ENCODE measurements at regions not wholly inside any gene's neighbourhood (a gene's known extent, or its start where the extent isn't known, plus 50 kb on each side); places are given as distances from the start of the nearest gene placed in this dataset.
A peak's percentile ranks its signal among the peaks of the same experiment; 100 is the strongest.

GRCh38 chr13:22253107-22253506 lies 582.2 kb downstream of the FGF9 start:
- no peak for DNase-seq
- Histone ChIP-seq H3K27me3 (ENCODE audit: insufficient read depth, low read length) (no peaks in the 10 kb centered on the region), H3K27ac (ENCODE audit: low read depth, low read length) (no peak overlapping the region), H3K4me1 (ENCODE audit: insufficient read depth, low read length) (no peaks in the 10 kb centered on the region), H3K36me3 (ENCODE audit: insufficient read depth, low read length) (no peaks in the 10 kb centered on the region), H3K9me3 (ENCODE audit: control insufficient read depth in 1 of 2, low read length in 2 of 2) (no peaks in the 10 kb centered on the region), H3K4me3 (ENCODE audit: low read length in 2 of 2) (no peak overlapping the region)
- H3K4me1 Mint-ChIP-seq: peaks cover 0 to 3% (median 1%) of the 10 kb centered on the region in 4 donors
- peaks cover 0 to 3% (median 0%) of the 10 kb centered on the region in 8 donors for H3K9me3 Mint-ChIP-seq
- H3K36me3 Mint-ChIP-seq: no peaks in the 10 kb centered on the region
- H3K27me3 Mint-ChIP-seq: no peaks in the 10 kb centered on the region
- CTCF ChIA-PET (ENCODE audit: partially characterized antibody): no interaction called here
- intact Hi-C loops (cut with micrococcal nuclease): no loop called here
- POLR2A ChIA-PET (ENCODE audit: partially characterized antibody): no interaction called here
- H3K27ac Mint-ChIP-seq: no peak overlapping the region
- H3K4me3 Mint-ChIP-seq: no peak overlapping the region

- H3K4me1 Mint-ChIP-seq: peaks cover 0 to 2% (median 0%) of the 10 kb centered on the region in 4 donors
- Histone ChIP-seq H3K27ac (ENCODE audit: low read depth, low read length) (no peak overlapping the region), H3K9me3 (ENCODE audit: control insufficient read depth in 1 of 2, low read length in 2 of 2) (no peaks in the 10 kb centered on the region), H3K36me3 (ENCODE audit: insufficient read depth, low read length) (no peaks in the 10 kb centered on the region), H3K4me3 (ENCODE audit: low read length in 2 of 2) (no peak overlapping the region), H3K27me3 (ENCODE audit: insufficient read depth, low read length) (no peaks in the 10 kb centered on the region), H3K4me1 (ENCODE audit: insufficient read depth, low read length) (no peaks in the 10 kb centered on the region)
- no peaks in the 10 kb centered on the region for H3K36me3 Mint-ChIP-seq
- H3K9me3 Mint-ChIP-seq: peaks cover 0 to 4% (median 0%) of the 10 kb centered on the region in 8 donors
- intact Hi-C loops (cut with micrococcal nuclease): no loop called here
- CTCF ChIA-PET (ENCODE audit: partially characterized antibody): interaction anchor here (1.0 kb wide), 1 partner anchor 26 kb away, joined by 4 read pairs; no protein-coding TSS in a partner anchor
- POLR2A ChIA-PET (ENCODE audit: partially characterized antibody): interaction anchor here (1.4 kb wide), 1 partner anchor 195 kb away, joined by 4 read pairs; no protein-coding TSS in a partner anchor
- no peak overlapping the region for H3K27ac Mint-ChIP-seq
- DNase-seq: no peak
- no peaks in the 10 kb centered on the region for H3K27me3 Mint-ChIP-seq
- no peak overlapping the region for H3K4me3 Mint-ChIP-seq
These were observed 585.3 kb downstream of the FGF9 start for GRCh38 chr13:22256111-22256639.

GRCh38 chr13:22262001-22262885 lies 591.4 kb downstream of the FGF9 start:
- H3K27me3 Mint-ChIP-seq: no peaks in the 10 kb centered on the region
- DNase-seq: no peak
- H3K27ac Mint-ChIP-seq: peak overlapping the region in 1 of 7 donors; percentile 5
- H3K4me1 Mint-ChIP-seq: no peaks in the 10 kb centered on the region
- intact Hi-C loops (cut with micrococcal nuclease): no loop called here
- no peak overlapping the region for H3K4me3 Mint-ChIP-seq
- H3K36me3 Mint-ChIP-seq: peaks cover 0 to 1% of the 10 kb centered on the region in 2 donors
- Histone ChIP-seq H3K4me3 (ENCODE audit: low read length in 2 of 2) (no peak overlapping the region), H3K27ac (ENCODE audit: low read depth, low read length) (no peak overlapping the region), H3K9me3 (ENCODE audit: control insufficient read depth in 1 of 2, low read length in 2 of 2) (no peaks in the 10 kb centered on the region), H3K36me3 (ENCODE audit: insufficient read depth, low read length) (no peaks in the 10 kb centered on the region), H3K27me3 (ENCODE audit: insufficient read depth, low read length) (no peaks in the 10 kb centered on the region), H3K4me1 (ENCODE audit: insufficient read depth, low read length) (no peaks in the 10 kb centered on the region)
- ChIA-PET POLR2A (ENCODE audit: partially characterized antibody) (interaction anchor here (1.0 to 1.5 kb wide), 2 partner anchors 10 to 203 kb away, joined by 4 read pairs; no protein-coding TSS in a partner anchor), CTCF (ENCODE audit: partially characterized antibody) (interaction anchor here (0.6 kb wide), 1 partner anchor 864 kb away, joined by 3 read pairs; no protein-coding TSS in a partner anchor)
- H3K9me3 Mint-ChIP-seq: peaks cover 0 to 2% (median 0%) of the 10 kb centered on the region in 8 donors

GRCh38 chr13:22263185-22263584 lies 592.3 kb downstream of the FGF9 start:
- Histone ChIP-seq H3K9me3 (ENCODE audit: control insufficient read depth in 1 of 2, low read length in 2 of 2) (no peaks in the 10 kb centered on the region), H3K4me1 (ENCODE audit: insufficient read depth, low read length) (no peaks in the 10 kb centered on the region), H3K36me3 (ENCODE audit: insufficient read depth, low read length) (no peaks in the 10 kb centered on the region), H3K27me3 (ENCODE audit: insufficient read depth, low read length) (no peaks in the 10 kb centered on the region), H3K4me3 (ENCODE audit: low read length in 2 of 2) (no peak overlapping the region), H3K27ac (ENCODE audit: low read depth, low read length) (no peak overlapping the region)
- ChIA-PET POLR2A (ENCODE audit: partially characterized antibody) (interaction anchor here (0.6 to 1.5 kb wide), 2 partner anchors 9 to 682 kb away, joined by 3 to 4 read pairs; no protein-coding TSS in a partner anchor), CTCF (ENCODE audit: partially characterized antibody) (interaction anchor here (0.7 kb wide), 1 partner anchor 663 kb away, joined by 3 read pairs; no protein-coding TSS in a partner anchor)
- no peak for DNase-seq
- intact Hi-C loops (cut with micrococcal nuclease): no loop called here
- no peaks in the 10 kb centered on the region for H3K4me1 Mint-ChIP-seq
- no peaks in the 10 kb centered on the region for H3K27me3 Mint-ChIP-seq
- H3K4me3 Mint-ChIP-seq: no peak overlapping the region
- H3K9me3 Mint-ChIP-seq: peaks cover 0 to 4% (median 0%) of the 10 kb centered on the region in 8 donors
- H3K36me3 Mint-ChIP-seq: peaks cover 0 to 1% of the 10 kb centered on the region in 2 donors
- H3K27ac Mint-ChIP-seq: no peak overlapping the region

GRCh38 chr13:22265563-22265962 lies 594.7 kb downstream of the FGF9 start:
- no peak overlapping the region for H3K4me3 Mint-ChIP-seq
- Histone ChIP-seq H3K27me3 (ENCODE audit: insufficient read depth, low read length) (no peaks in the 10 kb centered on the region), H3K27ac (ENCODE audit: low read depth, low read length) (no peak overlapping the region), H3K4me3 (ENCODE audit: low read length in 2 of 2) (no peak overlapping the region), H3K9me3 (ENCODE audit: control insufficient read depth in 1 of 2, low read length in 2 of 2) (no peaks in the 10 kb centered on the region), H3K4me1 (ENCODE audit: insufficient read depth, low read length) (no peaks in the 10 kb centered on the region), H3K36me3 (ENCODE audit: insufficient read depth, low read length) (no peaks in the 10 kb centered on the region)
- H3K27me3 Mint-ChIP-seq: no peaks in the 10 kb centered on the region
- peaks cover 0 to 1% of the 10 kb centered on the region in 2 donors for H3K36me3 Mint-ChIP-seq
- ChIA-PET CTCF (ENCODE audit: partially characterized antibody) (no interaction called here), POLR2A (ENCODE audit: partially characterized antibody) (interaction anchor here (1.2 kb wide), 1 partner anchor 13 kb away, joined by 3 read pairs; no protein-coding TSS in a partner anchor)
- intact Hi-C loops (cut with micrococcal nuclease): no loop called here
- no peak overlapping the region for H3K27ac Mint-ChIP-seq
- peaks cover 0 to 4% (median 0%) of the 10 kb centered on the region in 8 donors for H3K9me3 Mint-ChIP-seq
- DNase-seq: no peak
- H3K4me1 Mint-ChIP-seq: peaks cover 0 to 2% (median under 1%) of the 10 kb centered on the region in 4 donors

GRCh38 chr13:22270881-22271280 lies 600.0 kb downstream of the FGF9 start:
- Histone ChIP-seq H3K27me3 (ENCODE audit: insufficient read depth, low read length) (no peaks in the 10 kb centered on the region), H3K9me3 (ENCODE audit: control insufficient read depth in 1 of 2, low read length in 2 of 2) (no peaks in the 10 kb centered on the region), H3K27ac (ENCODE audit: low read depth, low read length) (no peak overlapping the region), H3K4me1 (ENCODE audit: insufficient read depth, low read length) (peaks cover 5% of the 10 kb centered on the region), H3K36me3 (ENCODE audit: insufficient read depth, low read length) (no peaks in the 10 kb centered on the region), H3K4me3 (ENCODE audit: low read length in 2 of 2) (no peak overlapping the region)
- H3K4me3 Mint-ChIP-seq: no peak overlapping the region
- H3K36me3 Mint-ChIP-seq: no peaks in the 10 kb centered on the region
- ChIA-PET POLR2A (ENCODE audit: partially characterized antibody) (no interaction called here), CTCF (ENCODE audit: partially characterized antibody) (no interaction called here)
- peaks cover 2 to 14% (median 7%) of the 10 kb centered on the region in 4 donors for H3K4me1 Mint-ChIP-seq
- intact Hi-C loops (cut with micrococcal nuclease): no loop called here
- no peaks in the 10 kb centered on the region for H3K27me3 Mint-ChIP-seq
- DNase-seq: no peak
- peaks cover 0 to 4% (median 0%) of the 10 kb centered on the region in 8 donors for H3K9me3 Mint-ChIP-seq
- H3K27ac Mint-ChIP-seq: no peak overlapping the region

GRCh38 chr13:22271903-22272302 lies 601.0 kb downstream of the FGF9 start:
- Mint-ChIP-seq H3K27me3 (no peaks in the 10 kb centered on the region), H3K9me3 (peaks cover 0 to 4% (median 0%) of the 10 kb centered on the region in 8 donors), H3K36me3 (no peaks in the 10 kb centered on the region), H3K4me3 (no peak overlapping the region), H3K4me1 (peaks cover 2 to 14% (median 7%) of the 10 kb centered on the region in 4 donors), H3K27ac (no peak overlapping the region)
- ChIA-PET POLR2A (ENCODE audit: partially characterized antibody) (interaction anchor here (1.2 kb wide), 1 partner anchor 8 kb away, joined by 4 read pairs; no protein-coding TSS in a partner anchor), CTCF (ENCODE audit: partially characterized antibody) (interaction anchor here (0.6 to 1.3 kb wide), 2 partner anchors 166 to 560 kb away, joined by 3 read pairs; no protein-coding TSS in a partner anchor)
- intact Hi-C loops (cut with micrococcal nuclease): no loop called here
- DNase-seq: no peak
- Histone ChIP-seq H3K9me3 (ENCODE audit: control insufficient read depth in 1 of 2, low read length in 2 of 2) (no peaks in the 10 kb centered on the region), H3K27me3 (ENCODE audit: insufficient read depth, low read length) (no peaks in the 10 kb centered on the region), H3K4me3 (ENCODE audit: low read length in 2 of 2) (no peak overlapping the region), H3K4me1 (ENCODE audit: insufficient read depth, low read length) (peaks cover 5% of the 10 kb centered on the region), H3K27ac (ENCODE audit: low read depth, low read length) (no peak overlapping the region), H3K36me3 (ENCODE audit: insufficient read depth, low read length) (no peaks in the 10 kb centered on the region)

Data from CD4-positive, alpha-beta memory T cell (primary cell).